HCT116 (cell line): ENCODE measurements at regions not wholly inside any gene's neighbourhood (a gene's known extent, or its start where the extent isn't known, plus 50 kb on each side); places are given as distances from the start of the nearest gene placed in this dataset.

Experiments used
- CTCF ChIP-seq, 3 experiments: fragments of 200-600 bp in 1 of 3; sonication (generic) in 1 of 3; IDR thresholded peaks in 2 of 3; conservative IDR thresholded peaks in 1 of 3; 2 replicates each; pipeline ENCODE4 v1.5.1; 2012 to 2017; ENCODE audit warnings: low read depth in 2 of 3, low read length in 2 of 3, antibody characterized with exemption in 1 of 3, borderline replicate concordance in 1 of 3, control low read depth in 1 of 3, mild to moderate bottlenecking in 1 of 3, mixed read lengths in 1 of 3, mixed run types in 1 of 3, moderate library complexity in 1 of 3; ENCODE audit not compliant: insufficient read depth in 1 of 3
- EZH2 ChIP-seq: fragments of 200-600 bp; sonication (generic); IDR thresholded peaks from 2 replicates; pipeline ENCODE4 v1.6.1; 2017; ENCODE audit warnings: antibody characterized with exemption, mixed run types
- TCF7L2 ChIP-seq: IDR thresholded peaks from 2 replicates; pipeline ENCODE4 v1.7.0; 2011; ENCODE audit warnings: borderline replicate concordance, inconsistent platforms; ENCODE audit not compliant: insufficient read depth, insufficient read length; ENCODE audit errors: extremely low read depth

GRCh38 chr1:14304381-14304865, 294.1 kb upstream of the KAZN start:
- TF ChIP-seq EZH2 = no peak
- no peak for TF ChIP-seq CTCF (IDR thresholded peaks at IDR 0.05 in 2 of 3, conservative IDR thresholded peaks at IDR 0.05 in 1 of 3; ENCODE audit: borderline replicate concordance in 1 of 3, insufficient read depth in 1 of 3, low read depth in 2 of 3, low read length in 2 of 3)
- TF ChIP-seq TCF7L2 = no peak
